22Rv1 (cell line): ENCODE measurements at regions not wholly inside any gene's neighbourhood (a gene's known extent, or its start where the extent isn't known, plus 50 kb on each side); places are given as distances from the start of the nearest gene placed in this dataset.

Experiments used
- ZFX ChIP-seq: fragments of 450-650 bp; IDR thresholded peaks from 2 replicates; pipeline ENCODE4 v1.6.1; 2017; ENCODE audit warnings: antibody characterized with exemption, borderline replicate concordance
- TF ChIP-seq, protein P1 (sequence below): fragments of 450-650 bp; IDR thresholded peaks from 2 replicates; pipeline ENCODE4 v1.5.1; 2017; ENCODE audit warnings: mild to moderate bottlenecking

DNA sequence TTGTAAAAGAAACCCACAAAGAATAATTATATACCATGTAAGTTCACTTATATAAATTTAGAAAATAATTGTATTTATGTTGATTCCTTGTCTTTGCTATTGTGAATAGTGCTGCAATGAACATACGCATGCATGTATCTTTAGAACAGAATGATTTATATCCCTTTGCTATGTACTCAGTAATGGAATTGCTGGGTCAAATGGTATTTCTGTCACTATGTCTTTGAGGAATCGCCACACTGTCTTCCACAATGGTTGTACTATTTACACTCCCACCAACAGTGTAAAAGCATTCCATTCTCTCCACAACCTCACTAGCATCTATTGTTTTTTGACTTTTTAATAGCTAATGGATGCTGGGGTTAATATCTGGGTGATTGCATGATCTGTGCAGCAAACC, 149.4 kb upstream of the CNTN3 start:
- TF ChIP-seq, protein P1, sequence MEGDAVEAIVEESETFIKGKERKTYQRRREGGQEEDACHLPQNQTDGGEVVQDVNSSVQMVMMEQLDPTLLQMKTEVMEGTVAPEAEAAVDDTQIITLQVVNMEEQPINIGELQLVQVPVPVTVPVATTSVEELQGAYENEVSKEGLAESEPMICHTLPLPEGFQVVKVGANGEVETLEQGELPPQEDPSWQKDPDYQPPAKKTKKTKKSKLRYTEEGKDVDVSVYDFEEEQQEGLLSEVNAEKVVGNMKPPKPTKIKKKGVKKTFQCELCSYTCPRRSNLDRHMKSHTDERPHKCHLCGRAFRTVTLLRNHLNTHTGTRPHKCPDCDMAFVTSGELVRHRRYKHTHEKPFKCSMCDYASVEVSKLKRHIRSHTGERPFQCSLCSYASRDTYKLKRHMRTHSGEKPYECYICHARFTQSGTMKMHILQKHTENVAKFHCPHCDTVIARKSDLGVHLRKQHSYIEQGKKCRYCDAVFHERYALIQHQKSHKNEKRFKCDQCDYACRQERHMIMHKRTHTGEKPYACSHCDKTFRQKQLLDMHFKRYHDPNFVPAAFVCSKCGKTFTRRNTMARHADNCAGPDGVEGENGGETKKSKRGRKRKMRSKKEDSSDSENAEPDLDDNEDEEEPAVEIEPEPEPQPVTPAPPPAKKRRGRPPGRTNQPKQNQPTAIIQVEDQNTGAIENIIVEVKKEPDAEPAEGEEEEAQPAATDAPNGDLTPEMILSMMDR: no peak
- no peak for TF ChIP-seq ZFX
